H1 (cell line): ENCODE measurements at regions not wholly inside any gene's neighbourhood (a gene's known extent, or its start where the extent isn't known, plus 50 kb on each side); places are given as distances from the start of the nearest gene placed in this dataset.

Source experiments
- CTCF ChIA-PET: fragments of 300-600 bp; sonication (Branson Sonifier 250); formaldehyde crosslinking; loops from one replicate; lab custom pipeline; 2021; ENCODE audit not compliant: partially characterized antibody; lab: Charles Lee
- POLR2A ChIA-PET: fragments of 300-600 bp; sonication (Branson Sonifier 250); formaldehyde crosslinking; loops from one replicate; lab custom pipeline; 2021; ENCODE audit warnings: inconsistent platforms; ENCODE audit not compliant: partially characterized antibody; lab: Charles Lee
- DNase-seq, 2 experiments: peaks; one replicate each; pipeline versions ENCODE4 v3.0.0 to v3.0.0-alpha.2; 2010 to 2022; ENCODE audit warnings: low spot score in 2 of 2, low read depth in 1 of 2, mixed read lengths in 1 of 2
- FAIRE-seq: peaks from 2 replicates; lab custom pipeline; 2011; peaks lifted over from hg19 to GRCh38; lab: Jason Lieb, UNC
- H2AFZ ChIP-seq: 2 replicates; pipeline ENCODE4 v1.8.1; 2012; ENCODE audit warnings: low read length, inconsistent platforms
- H2AK5ac ChIP-seq: 2 replicates; pipeline ENCODE4 v1.6.1; 2013; ENCODE audit warnings: low read depth, low read length
- H2BK120ac ChIP-seq: replicated peaks from 2 replicates; pipeline ENCODE3; 2013; ENCODE audit warnings: low read depth, low read length, inconsistent platforms
- H2BK12ac ChIP-seq: 2 replicates; pipeline ENCODE4 v1.6.1; 2013; ENCODE audit warnings: low read depth, low read length
- H2BK15ac ChIP-seq: 2 replicates; pipeline ENCODE4 v1.6.1; 2013; ENCODE audit warnings: low read length
- H2BK20ac ChIP-seq: 2 replicates; pipeline ENCODE4 v1.6.1; 2013; ENCODE audit warnings: low read length
- H2BK5ac ChIP-seq: 2 replicates; pipeline ENCODE4 v1.6.1; 2013; ENCODE audit warnings: low read depth, low read length
- H3K14ac ChIP-seq: 2 replicates; pipeline ENCODE4 v1.6.1; 2013; ENCODE audit warnings: inconsistent platforms; ENCODE audit not compliant: insufficient read length
- H3K18ac ChIP-seq: 2 replicates; pipeline ENCODE4 v1.6.1; 2013; ENCODE audit warnings: low read length; ENCODE audit errors: extremely low read depth
- H3K23ac ChIP-seq: 2 replicates; pipeline ENCODE4 v1.6.1; 2013; ENCODE audit warnings: inconsistent platforms; ENCODE audit not compliant: insufficient read length
- H3K23me2 ChIP-seq: 2 replicates; pipeline ENCODE4 v1.6.1; 2013; ENCODE audit warnings: low read depth, low read length
- H3K27ac ChIP-seq: 2 replicates; pipeline ENCODE4 v1.6.1; 2011; ENCODE audit warnings: low read depth, low read length, inconsistent platforms
- H3K27me3 ChIP-seq, 4 experiments: replicated peaks in 1 of 4; 1 replicate in 1 of 4; 2 replicates in 3 of 4; pipeline versions ENCODE4 v1.6.1 to v1.8.1; 2011 to 2013; ENCODE audit warnings: low read length in 3 of 4, mild to moderate bottlenecking in 3 of 4, inconsistent platforms in 2 of 4, mixed read lengths in 2 of 4, moderate library complexity in 1 of 4; ENCODE audit not compliant: control insufficient read depth in 3 of 4, insufficient read depth in 3 of 4; ENCODE audit errors: extremely low read depth in 1 of 4
- H3K36me3 ChIP-seq, 4 experiments: 2 replicates each; pipeline versions ENCODE4 v1.6.1 to v1.8.1; 2011 to 2013; ENCODE audit warnings: mild to moderate bottlenecking in 4 of 4, low read length in 3 of 4, moderate library complexity in 2 of 4, control low read depth in 1 of 4, inconsistent platforms in 1 of 4; ENCODE audit not compliant: insufficient read depth in 4 of 4, control insufficient read depth in 2 of 4
- H3K4ac ChIP-seq: replicated peaks from 2 replicates; pipeline ENCODE3; 2013; ENCODE audit warnings: low read length, low read depth, mixed read lengths, inconsistent platforms; ENCODE audit not compliant: insufficient read length
- H3K4me1 ChIP-seq, 4 experiments: replicated peaks in 1 of 4; 1 replicate in 1 of 4; 2 replicates in 3 of 4; pipeline versions ENCODE4 v1.6.1 to v1.8.1; 2011 to 2013; ENCODE audit warnings: low read length in 3 of 4, inconsistent platforms in 2 of 4, mixed read lengths in 1 of 4; ENCODE audit not compliant: insufficient read depth in 4 of 4, control insufficient read depth in 3 of 4
- H3K4me2 ChIP-seq, 2 experiments: 2 replicates each; pipeline versions ENCODE4 v1.6.1 to v1.8.1; 2011 to 2013; ENCODE audit warnings: low read depth in 2 of 2, low read length in 2 of 2, control low read depth in 1 of 2, inconsistent platforms in 1 of 2, mild to moderate bottlenecking in 1 of 2; ENCODE audit not compliant: insufficient read depth in 1 of 2
- H3K4me3 ChIP-seq, 4 experiments: fragments of 200-600, 300-600 bp in 1 of 4; sonication (generic), shearing (Covaris generic), sonication (Bioruptor Twin) in 1 of 4; 2 replicates each; pipeline versions ENCODE4 v1.5.1 to v1.8.1; 2011 to 2016; ENCODE audit warnings: low read length in 4 of 4, low read depth in 3 of 4, control low read depth in 2 of 4, inconsistent platforms in 2 of 4, mild to moderate bottlenecking in 2 of 4, mixed read lengths in 1 of 4, moderate library complexity in 1 of 4; ENCODE audit not compliant: insufficient read depth in 2 of 4; ENCODE audit errors: extremely low read depth in 1 of 4
- H3K56ac ChIP-seq: replicated peaks from 2 replicates; pipeline ENCODE3; 2013; ENCODE audit warnings: low read depth, mild to moderate bottlenecking, mixed read lengths, low read length, inconsistent platforms; ENCODE audit not compliant: insufficient read length
- H3K79me1 ChIP-seq: 2 replicates; pipeline ENCODE4 v1.6.1; 2013; ENCODE audit warnings: low read depth, low read length, control low read depth
- H3K79me2 ChIP-seq, 2 experiments: 2 replicates each; pipeline versions ENCODE4 v1.6.1 to v1.8.1; 2012 to 2013; ENCODE audit warnings: low read length in 2 of 2, mild to moderate bottlenecking in 2 of 2, inconsistent platforms in 1 of 2; ENCODE audit not compliant: insufficient read depth in 2 of 2, control insufficient read depth in 1 of 2
- H3K9ac ChIP-seq, 4 experiments: replicated peaks in 1 of 4; 1 replicate in 1 of 4; 2 replicates in 3 of 4; pipeline versions ENCODE4 v1.6.1 to v1.8.1; 2011 to 2013; ENCODE audit warnings: low read depth in 3 of 4, low read length in 3 of 4, control low read depth in 2 of 4, mild to moderate bottlenecking in 2 of 4, moderate library complexity in 2 of 4, inconsistent platforms in 1 of 4; ENCODE audit errors: extremely low read depth in 1 of 4
- H3K9me3 ChIP-seq, 2 experiments: 2 replicates each; pipeline versions ENCODE4 v1.6.1 to v1.8.1; 2012 to 2013; ENCODE audit warnings: mild to moderate bottlenecking in 2 of 2, moderate library complexity in 2 of 2, control low read depth in 1 of 2, inconsistent platforms in 1 of 2, low read depth in 1 of 2, low read length in 1 of 2, mixed read lengths in 1 of 2; ENCODE audit not compliant: insufficient read depth in 2 of 2
- H4K20me1 ChIP-seq, 2 experiments: replicated peaks in 1 of 2; 2 replicates each; pipeline versions ENCODE3 to v1.8.1; 2011 to 2013; ENCODE audit warnings: inconsistent platforms in 2 of 2, low read length in 2 of 2, mild to moderate bottlenecking in 1 of 2; ENCODE audit not compliant: insufficient read depth in 2 of 2, control insufficient read depth in 1 of 2
- H4K5ac ChIP-seq: 2 replicates; pipeline ENCODE4 v1.6.1; 2013; ENCODE audit warnings: low read length, low read depth, mixed read lengths, inconsistent platforms; ENCODE audit not compliant: insufficient read length
- H4K8ac ChIP-seq: 2 replicates; pipeline ENCODE4 v1.8.0; 2013; ENCODE audit warnings: mild to moderate bottlenecking, moderate library complexity, low read length, inconsistent platforms; ENCODE audit not compliant: insufficient read depth; ENCODE audit errors: extremely low read depth
- H4K91ac ChIP-seq: replicated peaks from 2 replicates; pipeline ENCODE3; 2013; ENCODE audit warnings: low read length, mixed read lengths, inconsistent platforms; ENCODE audit not compliant: insufficient read length
- CBX8 ChIP-seq: fragments of 300-800, 300-1000 bp; sonication (generic); IDR thresholded peaks from 2 replicates; pipeline ENCODE4 v1.7.1; 2016; ENCODE audit warnings: low read depth, low read length, borderline replicate concordance
- GABPA ChIP-seq: IDR thresholded peaks from 2 replicates; pipeline ENCODE4 v1.6.1; 2011; ENCODE audit warnings: mild to moderate bottlenecking, low read length, moderate library complexity, borderline replicate concordance; ENCODE audit not compliant: insufficient read depth
- HDAC2 ChIP-seq, 2 experiments: fragments of 300-600 bp in 1 of 2; sonication (generic) in 1 of 2; IDR thresholded peaks; 2 replicates each; pipeline ENCODE4 v1.6.1; 2011 to 2012; ENCODE audit warnings: low read depth in 2 of 2, low read length in 2 of 2, mild to moderate bottlenecking in 2 of 2, moderate library complexity in 2 of 2, borderline replicate concordance in 1 of 2, inconsistent platforms in 1 of 2
- KDM5A ChIP-seq: fragments of 200-600 bp; IDR thresholded peaks from 2 replicates; pipeline ENCODE4 v1.7.1; 2012; ENCODE audit warnings: mild to moderate bottlenecking, low read length, inconsistent platforms, mixed read lengths
- MAFK ChIP-seq: IDR thresholded peaks from 2 replicates; pipeline ENCODE4 v1.6.1; 2012; ENCODE audit warnings: low read depth, mild to moderate bottlenecking, improper control_type of control experiment, low read length
- POLR2A ChIP-seq, 2 experiments: IDR thresholded peaks; 1 replicate in 1 of 2; 2 replicates in 1 of 2; pipeline ENCODE4 v1.6.1; 2011; ENCODE audit warnings: low read depth in 2 of 2, low read length in 2 of 2, mild to moderate bottlenecking in 2 of 2; ENCODE audit errors: control extremely low read depth in 1 of 2
- POU5F1 ChIP-seq: IDR thresholded peaks from 2 replicates; pipeline ENCODE4 v1.6.1; 2011; ENCODE audit warnings: low read depth, mild to moderate bottlenecking, low read length, moderate library complexity
- RXRA ChIP-seq: IDR thresholded peaks from 2 replicates; pipeline ENCODE4 v1.6.1; 2011; ENCODE audit warnings: low read depth, mild to moderate bottlenecking, low read length, moderate library complexity; ENCODE audit not compliant: insufficient read depth
- SP1 ChIP-seq: IDR thresholded peaks from 2 replicates; pipeline ENCODE4 v1.6.1; 2011; ENCODE audit warnings: low read depth, low read length
- SRF ChIP-seq: IDR thresholded peaks from 2 replicates; pipeline ENCODE4 v1.6.1; 2011; ENCODE audit warnings: mild to moderate bottlenecking, low read depth, low read length, moderate library complexity
- TAF1 ChIP-seq: IDR thresholded peaks from 2 replicates; pipeline ENCODE4 v1.6.1; 2011; ENCODE audit warnings: mild to moderate bottlenecking, low read depth, low read length
- ZNF274 ChIP-seq: IDR thresholded peaks from 2 replicates; pipeline ENCODE4 v1.7.0; 2012; ENCODE audit warnings: low read length, borderline replicate concordance; ENCODE audit errors: extremely low read depth
- WGBS, 2 experiments: shearing (Covaris generic) in 1 of 2; methylation state at CpG; one replicate each; pipeline versions ENCODE4 v1.1.6 to v1.1.7; 2013 to 2015; ENCODE audit warnings: low lambda C conversion rate in 2 of 2, mixed read lengths in 2 of 2, inconsistent platforms in 1 of 2, low coverage in 1 of 2, missing lambda C conversion rate in 1 of 2; ENCODE audit not compliant: insufficient replicate concordance in 2 of 2, insufficient coverage in 1 of 2, insufficient read length in 1 of 2; ENCODE audit errors: extremely low coverage in 1 of 2, missing lambda C conversion rate in 1 of 2; 5-methylcytosine and 5-hydroxymethylcytosine counted together
- TF ChIP-seq, protein P1 (sequence below): IDR thresholded peaks from 2 replicates; pipeline ENCODE4 v1.6.1; 2011; ENCODE audit warnings: low read length, improper control_type of control experiment

DNA sequence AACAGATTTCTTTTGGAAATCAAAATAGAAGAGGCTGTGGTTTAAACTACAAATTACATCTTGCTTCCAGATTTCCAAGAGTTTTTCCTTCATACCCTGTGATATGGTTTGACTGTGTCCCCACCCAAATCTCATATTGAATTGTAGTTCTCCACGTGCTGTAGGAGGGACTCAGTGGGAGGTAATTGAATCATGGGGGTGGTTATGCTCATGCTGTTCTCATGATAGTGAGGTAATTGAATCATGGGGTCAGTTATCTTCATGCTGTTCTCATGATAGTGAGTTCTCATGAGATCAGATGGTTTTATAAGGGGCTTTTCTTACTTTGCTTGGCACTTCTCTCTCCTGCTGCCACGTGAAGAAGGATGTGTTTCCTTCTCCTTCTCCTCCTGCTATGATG lies 687.0 kb upstream of the ZNF608 start:
- Histone ChIP-seq H3K9ac (no peak overlapping the region), H3K18ac (no peak overlapping the region), H4K8ac (no peak overlapping the region), H3K4me1 (no peaks in the 10 kb centered on the region), H3K27ac (no peak overlapping the region), H3K9me3 (no peaks in the 10 kb centered on the region), H2BK20ac (no peak overlapping the region), H3K14ac (no peak overlapping the region), H3K79me2 (no peaks in the 10 kb centered on the region), H3K56ac (no peak overlapping the region), H2AFZ (no peak overlapping the region), H3K4me2 (no peak overlapping the region), H2BK5ac (no peak overlapping the region), H3K23ac (no peak overlapping the region), H2BK15ac (no peak overlapping the region), H4K20me1 (no peaks in the 10 kb centered on the region), H2AK5ac (no peak overlapping the region), H2BK12ac (no peak overlapping the region), H3K36me3 (no peaks in the 10 kb centered on the region), H4K5ac (no peak overlapping the region), H4K91ac (no peak overlapping the region), H2BK120ac (no peak overlapping the region), H3K23me2 (no peaks in the 10 kb centered on the region), H3K79me1 (no peaks in the 10 kb centered on the region), H3K4ac (no peak overlapping the region), H3K4me3 (no peak overlapping the region), H3K27me3 (no peaks in the 10 kb centered on the region)
- ChIA-PET POLR2A (no interaction called here), CTCF (no interaction called here)
- DNase-seq, result no peak
- no peak for FAIRE-seq
- WGBS, 2 experiments, result 80% methylated on average over 2 of the region's 2 CpGs; no CpG with 5 or more reads in 1 of the 2 experiments
- TF ChIP-seq KDM5A (no peak), CBX8 (no peak), POU5F1 (no peak), HDAC2 (IDR thresholded peaks at IDR 0.05; ENCODE audit: borderline replicate concordance in 1 of 2, low read depth in 2 of 2, low read length in 2 of 2) (no peak), MAFK (no peak), TAF1 (no peak), ZNF274 (no peak), SRF (no peak), SP1 (no peak), RXRA (no peak), GABPA (no peak), POLR2A (IDR thresholded peaks at IDR 0.05; ENCODE audit: control extremely low read depth in 1 of 2, low read depth in 2 of 2, low read length in 2 of 2) (no peak)
- TF ChIP-seq, protein P1, sequence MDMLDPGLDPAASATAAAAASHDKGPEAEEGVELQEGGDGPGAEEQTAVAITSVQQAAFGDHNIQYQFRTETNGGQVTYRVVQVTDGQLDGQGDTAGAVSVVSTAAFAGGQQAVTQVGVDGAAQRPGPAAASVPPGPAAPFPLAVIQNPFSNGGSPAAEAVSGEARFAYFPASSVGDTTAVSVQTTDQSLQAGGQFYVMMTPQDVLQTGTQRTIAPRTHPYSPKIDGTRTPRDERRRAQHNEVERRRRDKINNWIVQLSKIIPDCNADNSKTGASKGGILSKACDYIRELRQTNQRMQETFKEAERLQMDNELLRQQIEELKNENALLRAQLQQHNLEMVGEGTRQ, result no peak
